SU-DHL-6 (cell line): ENCODE measurements at regions not wholly inside any gene's neighbourhood (a gene's known extent, or its start where the extent isn't known, plus 50 kb on each side); places are given as distances from the start of the nearest gene placed in this dataset.

Experiments
- H2AFZ ChIP-seq: fragments of 200-600 bp; sonication (generic); 2 replicates; pipeline ENCODE4 v1.6.1; 2014; ENCODE audit warnings: low read depth, mild to moderate bottlenecking, moderate library complexity, mixed read lengths, antibody characterized with exemption, low read length; ENCODE audit not compliant: severe bottlenecking
- H3F3A ChIP-seq: fragments of 200-600 bp; shearing (Covaris generic); 2 replicates; pipeline ENCODE4 v1.6.0; 2016; ENCODE audit warnings: antibody characterized with exemption, mild to moderate bottlenecking; ENCODE audit not compliant: insufficient read depth
- H3K27ac ChIP-seq: fragments of 200-600 bp; sonication (generic); 2 replicates; pipeline ENCODE4 v1.5.1; 2016; ENCODE audit warnings: low read depth, mild to moderate bottlenecking, low read length, moderate library complexity, mixed read lengths
- H3K27me3 ChIP-seq: fragments of 200-600 bp; sonication (generic), shearing (Covaris generic); 2 replicates; pipeline ENCODE4 v1.6.0; 2014; ENCODE audit warnings: mild to moderate bottlenecking, low read length
- H3K36me3 ChIP-seq: fragments of 200-600 bp; sonication (generic); 2 replicates; pipeline ENCODE4 v1.6.1; 2014; ENCODE audit warnings: mild to moderate bottlenecking, low read length, mixed read lengths
- H3K4me2 ChIP-seq: fragments of 300-600, 200-600 bp; shearing (Covaris generic), sonication (generic); 2 replicates; pipeline ENCODE4 v1.6.0; 2014; ENCODE audit warnings: low read length, low read depth, mild to moderate bottlenecking; ENCODE audit not compliant: poor library complexity, severe bottlenecking
- H3K4me3 ChIP-seq: fragments of 200-600 bp; sonication (generic); 2 replicates; pipeline ENCODE4 v1.5.1; 2014; ENCODE audit warnings: antibody characterized with exemption, low read length, mild to moderate bottlenecking, mixed read lengths; ENCODE audit not compliant: insufficient read depth, poor library complexity, severe bottlenecking
- H3K79me2 ChIP-seq: fragments of 200-600 bp; sonication (generic); 2 replicates; pipeline ENCODE4 v1.6.1; 2014; ENCODE audit warnings: mild to moderate bottlenecking, low read length, moderate library complexity; ENCODE audit not compliant: insufficient read depth
- H3K9ac ChIP-seq: fragments of 200-600 bp; sonication (generic); 2 replicates; pipeline ENCODE4 v1.7.0; 2014; ENCODE audit warnings: mild to moderate bottlenecking, low read length
- H3K9me2 ChIP-seq: fragments of 200-600 bp; sonication (generic); replicated peaks from 2 replicates; pipeline ENCODE4 v1.6.1; 2014; ENCODE audit warnings: low read length; ENCODE audit not compliant: insufficient read depth
- H3K9me3 ChIP-seq: fragments of 200-600 bp; sonication (generic); 2 replicates; pipeline ENCODE4 v1.6.1; 2014; ENCODE audit warnings: low read length, mixed read lengths; ENCODE audit not compliant: insufficient read depth
- H4K20me1 ChIP-seq: fragments of 200-600 bp; sonication (generic); 2 replicates; pipeline ENCODE4 v1.6.1; 2014; ENCODE audit warnings: low read depth, mild to moderate bottlenecking, antibody characterized with exemption, low read length, moderate library complexity, mixed read lengths
- EZH2phosphoT487 ChIP-seq: fragments of 200-600 bp; sonication (generic), shearing (Covaris generic); conservative IDR thresholded peaks from 2 replicates; pipeline ENCODE4 v1.6.1; 2018; ENCODE audit warnings: mild to moderate bottlenecking, antibody characterized with exemption, low read length, moderate library complexity, mixed read lengths
- TF ChIP-seq, protein P1 (sequence below): fragments of 200-600 bp; sonication (generic); IDR thresholded peaks from one replicate; pipeline ENCODE4 v1.5.1; 2017; ENCODE audit warnings: antibody characterized with exemption, mild to moderate bottlenecking, low read length, moderate library complexity; ENCODE audit not compliant: insufficient read depth, poor library complexity, severe bottlenecking

DNA sequence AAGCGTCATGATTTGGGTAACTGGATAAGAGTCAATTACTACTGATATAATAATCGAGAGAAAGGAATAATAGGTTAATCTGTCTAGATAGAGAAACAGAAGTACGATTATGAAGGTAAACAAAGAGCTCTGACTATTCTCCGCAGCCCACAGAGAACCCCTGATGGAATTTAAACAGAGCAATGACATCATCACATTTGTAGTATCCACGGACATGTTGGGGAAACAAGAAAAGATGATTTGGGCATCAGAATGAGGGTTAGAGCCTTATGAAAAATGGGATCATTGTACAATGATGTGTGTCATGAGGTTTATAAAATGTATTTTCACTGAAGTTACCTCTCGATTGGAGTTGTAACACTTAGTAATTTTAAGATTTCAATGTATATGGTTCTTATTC, 129.9 kb downstream of the DTHD1 start:
- H2AFZ ChIP-seq: no peak overlapping the region
- no peak overlapping the region for H3K9ac ChIP-seq
- H3K4me3 ChIP-seq: no peak overlapping the region
- H3K36me3 ChIP-seq: no peaks in the 10 kb centered on the region
- H3F3A ChIP-seq: no peaks in the 10 kb centered on the region
- no peaks in the 10 kb centered on the region for H3K79me2 ChIP-seq
- TF ChIP-seq, protein P1, sequence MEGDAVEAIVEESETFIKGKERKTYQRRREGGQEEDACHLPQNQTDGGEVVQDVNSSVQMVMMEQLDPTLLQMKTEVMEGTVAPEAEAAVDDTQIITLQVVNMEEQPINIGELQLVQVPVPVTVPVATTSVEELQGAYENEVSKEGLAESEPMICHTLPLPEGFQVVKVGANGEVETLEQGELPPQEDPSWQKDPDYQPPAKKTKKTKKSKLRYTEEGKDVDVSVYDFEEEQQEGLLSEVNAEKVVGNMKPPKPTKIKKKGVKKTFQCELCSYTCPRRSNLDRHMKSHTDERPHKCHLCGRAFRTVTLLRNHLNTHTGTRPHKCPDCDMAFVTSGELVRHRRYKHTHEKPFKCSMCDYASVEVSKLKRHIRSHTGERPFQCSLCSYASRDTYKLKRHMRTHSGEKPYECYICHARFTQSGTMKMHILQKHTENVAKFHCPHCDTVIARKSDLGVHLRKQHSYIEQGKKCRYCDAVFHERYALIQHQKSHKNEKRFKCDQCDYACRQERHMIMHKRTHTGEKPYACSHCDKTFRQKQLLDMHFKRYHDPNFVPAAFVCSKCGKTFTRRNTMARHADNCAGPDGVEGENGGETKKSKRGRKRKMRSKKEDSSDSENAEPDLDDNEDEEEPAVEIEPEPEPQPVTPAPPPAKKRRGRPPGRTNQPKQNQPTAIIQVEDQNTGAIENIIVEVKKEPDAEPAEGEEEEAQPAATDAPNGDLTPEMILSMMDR: no peak
- TF ChIP-seq EZH2phosphoT487: no peak
- H3K27ac ChIP-seq: no peak overlapping the region
- no peaks in the 10 kb centered on the region for H3K27me3 ChIP-seq
- H4K20me1 ChIP-seq: no peaks in the 10 kb centered on the region
- H3K9me3 ChIP-seq: no peaks in the 10 kb centered on the region
- no peaks in the 10 kb centered on the region for H3K9me2 ChIP-seq
- H3K4me2 ChIP-seq: no peak overlapping the region

DNA sequence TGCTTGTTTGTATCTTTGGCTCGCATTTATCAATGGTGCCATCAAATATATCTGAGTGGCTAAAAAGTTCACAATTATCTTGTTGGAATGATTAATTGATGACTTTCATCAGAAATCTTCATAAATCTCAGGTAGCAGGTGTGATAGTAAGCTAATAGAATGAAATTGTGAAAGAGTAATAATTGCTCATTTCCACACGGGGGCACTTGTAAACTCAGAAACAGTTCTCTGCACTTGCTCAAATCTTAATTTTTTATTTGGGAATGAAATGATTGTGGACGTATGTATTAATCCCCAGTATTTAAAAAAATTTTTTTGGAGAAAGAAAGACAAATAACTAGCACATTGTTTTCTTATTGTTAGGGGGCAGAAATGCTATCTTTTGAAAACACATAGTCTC, 132.8 kb downstream of the DTHD1 start:
- Histone ChIP-seq H3K9ac (no peak overlapping the region), H3K27ac (no peak overlapping the region), H3K9me3 (no peaks in the 10 kb centered on the region), H3K79me2 (no peaks in the 10 kb centered on the region), H3K4me3 (no peak overlapping the region), H4K20me1 (no peaks in the 10 kb centered on the region), H3K9me2 (no peaks in the 10 kb centered on the region), H2AFZ (no peak overlapping the region), H3K36me3 (no peaks in the 10 kb centered on the region), H3K4me2 (no peak overlapping the region), H3F3A (no peaks in the 10 kb centered on the region), H3K27me3 (no peaks in the 10 kb centered on the region)
- TF ChIP-seq EZH2phosphoT487: no peak
- TF ChIP-seq, protein P1: peak; percentile 13

DNA sequence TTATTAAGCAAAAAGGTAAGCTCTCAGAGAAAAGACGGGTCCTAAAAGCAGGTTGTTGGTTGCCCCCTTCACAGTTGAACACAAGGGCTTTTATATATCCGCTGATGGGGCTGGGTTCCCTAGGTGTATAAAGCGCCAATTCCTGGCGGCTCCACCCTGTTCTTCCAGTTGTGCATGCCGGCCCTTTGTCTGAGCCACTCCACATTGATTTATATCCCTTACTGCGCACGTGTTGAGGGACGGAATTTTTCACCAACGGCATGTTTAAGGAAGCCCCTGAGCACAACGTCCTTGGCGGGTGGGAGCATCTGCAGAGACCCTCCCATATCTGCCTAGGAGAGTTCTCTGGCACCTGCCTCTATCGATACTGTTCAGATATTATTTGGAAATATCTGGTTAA, 135.7 kb downstream of the DTHD1 start:
- H2AFZ ChIP-seq: no peak overlapping the region
- H3K9me2 ChIP-seq: no peaks in the 10 kb centered on the region
- no peaks in the 10 kb centered on the region for H4K20me1 ChIP-seq
- H3K79me2 ChIP-seq: no peaks in the 10 kb centered on the region
- no peak overlapping the region for H3K27ac ChIP-seq
- H3K9me3 ChIP-seq: no peaks in the 10 kb centered on the region
- no peaks in the 10 kb centered on the region for H3K36me3 ChIP-seq
- no peak overlapping the region for H3K9ac ChIP-seq
- no peaks in the 10 kb centered on the region for H3F3A ChIP-seq
- H3K4me2 ChIP-seq: no peak overlapping the region
- TF ChIP-seq EZH2phosphoT487: no peak
- TF ChIP-seq, protein P1: no peak
- no peak overlapping the region for H3K4me3 ChIP-seq
- H3K27me3 ChIP-seq: no peaks in the 10 kb centered on the region

DNA sequence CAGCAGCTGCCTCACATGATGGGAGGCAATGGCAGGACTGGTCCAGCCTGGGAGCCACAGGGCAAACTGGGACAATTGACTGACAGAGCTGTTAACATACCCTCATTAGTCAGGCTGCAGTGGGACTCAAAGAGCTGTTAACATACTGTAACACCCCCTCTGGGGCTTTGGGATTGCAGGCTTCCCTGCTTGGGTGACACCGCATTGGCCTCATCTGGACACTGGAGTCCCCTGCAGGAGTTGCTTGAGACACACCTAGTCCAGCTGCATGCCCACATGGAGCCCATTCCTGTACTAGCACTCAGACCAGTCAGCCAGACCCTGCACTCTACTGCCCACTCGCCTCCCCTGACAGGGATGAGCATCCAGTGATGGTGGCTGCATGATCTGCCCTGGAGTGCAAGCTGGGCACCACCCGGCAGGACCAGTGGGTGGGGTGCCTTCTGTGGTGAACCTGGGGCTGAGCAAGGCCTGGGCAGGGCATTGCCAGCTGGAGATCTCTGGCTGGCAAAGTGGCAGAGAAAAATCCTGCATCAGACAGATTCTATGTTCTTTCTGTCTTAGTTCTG, 138.8 kb downstream of the DTHD1 start:
- H3F3A ChIP-seq: no peaks in the 10 kb centered on the region
- no peak overlapping the region for H3K4me2 ChIP-seq
- no peak overlapping the region for H2AFZ ChIP-seq
- no peaks in the 10 kb centered on the region for H3K36me3 ChIP-seq
- no peak overlapping the region for H3K9ac ChIP-seq
- no peaks in the 10 kb centered on the region for H3K79me2 ChIP-seq
- TF ChIP-seq EZH2phosphoT487: no peak
- TF ChIP-seq, protein P1: no peak
- no peaks in the 10 kb centered on the region for H4K20me1 ChIP-seq
- no peak overlapping the region for H3K27ac ChIP-seq
- H3K9me3 ChIP-seq: no peaks in the 10 kb centered on the region
- H3K4me3 ChIP-seq: no peak overlapping the region
- no peaks in the 10 kb centered on the region for H3K27me3 ChIP-seq
- H3K9me2 ChIP-seq: no peaks in the 10 kb centered on the region
